ENCODE measurements at regions not wholly inside any gene's neighbourhood (a gene's known extent, or its start where the extent isn't known, plus 50 kb on each side); places are given as distances from the start of the nearest gene placed in this dataset.

DNA sequence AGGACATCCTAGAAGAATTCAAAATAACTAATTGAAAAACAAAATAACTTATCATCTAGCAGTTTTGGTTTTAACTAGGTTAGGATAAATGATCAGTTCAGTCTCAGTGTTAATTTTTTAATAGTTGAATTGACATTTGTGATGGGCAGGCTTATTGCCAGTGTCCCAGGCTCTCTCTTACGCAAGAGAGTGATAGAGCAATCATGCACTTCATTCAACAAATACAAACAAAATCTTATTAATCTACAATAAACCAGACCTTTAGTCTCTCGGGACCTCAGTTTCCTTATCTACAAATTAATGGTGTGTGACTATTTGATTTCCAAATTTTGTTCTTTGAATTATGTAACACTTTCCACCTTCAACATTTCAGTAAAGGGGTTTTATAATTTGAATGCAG lies 385.9 kb upstream of the JAG1 start:
- Histone ChIP-seq H3K4me2 (ENCODE audit: low read depth, low read length, poor library complexity, severe bottlenecking) (no peak overlapping the region), H3K79me2 (ENCODE audit: insufficient read depth, low read length) (no peaks in the 10 kb centered on the region), H3F3A (ENCODE audit: low read depth) (no peaks in the 10 kb centered on the region), H3K9me3 (ENCODE audit: insufficient read depth, low read depth, low read length) (0 out of 2 replicates have a peak, but pooled peaks cover 2% of the 10 kb centered on the region), H4K20me1 (ENCODE audit: insufficient read depth, low read length, poor library complexity, severe bottlenecking) (no peaks in the 10 kb centered on the region), H2AFZ (ENCODE audit: low read length) (no peak overlapping the region), H3K4me1 (ENCODE audit: insufficient read depth, low read length, poor library complexity, severe bottlenecking) (no peaks in the 10 kb centered on the region), H3K4me3 (ENCODE audit: low read length, poor library complexity, severe bottlenecking) (no peak overlapping the region), H3K36me3 (ENCODE audit: insufficient read depth, low read length) (no peaks in the 10 kb centered on the region), H3K27me3 (ENCODE audit: insufficient read depth, low read length, poor library complexity, severe bottlenecking) (no peaks in the 10 kb centered on the region), H3K9ac (ENCODE audit: low read depth, low read length, poor library complexity, severe bottlenecking) (no peak overlapping the region), H3K9me2 (replicated peaks; ENCODE audit: low read depth, low read length) (no peaks in the 10 kb centered on the region)
- TF ChIP-seq, protein P1, sequence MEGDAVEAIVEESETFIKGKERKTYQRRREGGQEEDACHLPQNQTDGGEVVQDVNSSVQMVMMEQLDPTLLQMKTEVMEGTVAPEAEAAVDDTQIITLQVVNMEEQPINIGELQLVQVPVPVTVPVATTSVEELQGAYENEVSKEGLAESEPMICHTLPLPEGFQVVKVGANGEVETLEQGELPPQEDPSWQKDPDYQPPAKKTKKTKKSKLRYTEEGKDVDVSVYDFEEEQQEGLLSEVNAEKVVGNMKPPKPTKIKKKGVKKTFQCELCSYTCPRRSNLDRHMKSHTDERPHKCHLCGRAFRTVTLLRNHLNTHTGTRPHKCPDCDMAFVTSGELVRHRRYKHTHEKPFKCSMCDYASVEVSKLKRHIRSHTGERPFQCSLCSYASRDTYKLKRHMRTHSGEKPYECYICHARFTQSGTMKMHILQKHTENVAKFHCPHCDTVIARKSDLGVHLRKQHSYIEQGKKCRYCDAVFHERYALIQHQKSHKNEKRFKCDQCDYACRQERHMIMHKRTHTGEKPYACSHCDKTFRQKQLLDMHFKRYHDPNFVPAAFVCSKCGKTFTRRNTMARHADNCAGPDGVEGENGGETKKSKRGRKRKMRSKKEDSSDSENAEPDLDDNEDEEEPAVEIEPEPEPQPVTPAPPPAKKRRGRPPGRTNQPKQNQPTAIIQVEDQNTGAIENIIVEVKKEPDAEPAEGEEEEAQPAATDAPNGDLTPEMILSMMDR (conservative IDR thresholded peaks at IDR 0.05; ENCODE audit: low read length), result no peak
- no peak for TF ChIP-seq EZH2phosphoT487 (IDR thresholded peaks at IDR 0.05; ENCODE audit: borderline replicate concordance)

GRCh38 chr20:11060423-11061185 lies 386.8 kb upstream of the JAG1 start:
- H3K9ac ChIP-seq (ENCODE audit: low read depth, low read length, poor library complexity, severe bottlenecking), result no peak overlapping the region
- no peak for TF ChIP-seq EZH2phosphoT487 (IDR thresholded peaks at IDR 0.05; ENCODE audit: borderline replicate concordance)
- TF ChIP-seq, protein P1 (conservative IDR thresholded peaks at IDR 0.05; ENCODE audit: low read length), result no peak
- no peak overlapping the region for H3K4me2 ChIP-seq (ENCODE audit: low read depth, low read length, poor library complexity, severe bottlenecking)

DNA sequence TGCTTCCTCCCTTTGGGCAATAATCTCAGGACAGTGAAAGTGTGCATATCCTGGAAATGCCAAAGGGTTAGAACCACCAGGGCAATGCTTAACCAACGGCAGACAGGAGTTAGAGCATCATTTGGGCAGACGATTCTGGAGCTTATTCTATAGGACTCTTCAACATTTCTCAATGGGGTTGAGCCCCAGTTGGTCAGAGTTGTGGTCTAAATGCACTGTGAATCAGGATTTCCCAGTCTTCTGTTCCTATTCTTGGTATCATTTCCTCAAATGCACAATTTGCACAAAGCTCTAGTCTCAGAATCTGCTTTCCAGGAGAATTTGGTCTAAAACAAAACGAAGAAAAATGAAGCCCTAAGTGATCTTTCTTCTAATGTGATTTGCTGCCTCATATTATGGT lies 389.6 kb upstream of the JAG1 start:
- H4K20me1 ChIP-seq (ENCODE audit: insufficient read depth, low read length, poor library complexity, severe bottlenecking), result no peaks in the 10 kb centered on the region
- H3K9me2 ChIP-seq (replicated peaks; ENCODE audit: low read depth, low read length), result no peaks in the 10 kb centered on the region
- H3K9ac ChIP-seq (ENCODE audit: low read depth, low read length, poor library complexity, severe bottlenecking), result no peak overlapping the region
- H3F3A ChIP-seq (ENCODE audit: low read depth), result no peaks in the 10 kb centered on the region
- H3K4me1 ChIP-seq (ENCODE audit: insufficient read depth, low read length, poor library complexity, severe bottlenecking), result no peaks in the 10 kb centered on the region
- H3K4me2 ChIP-seq (ENCODE audit: low read depth, low read length, poor library complexity, severe bottlenecking), result no peak overlapping the region
- no peak for TF ChIP-seq EZH2phosphoT487 (IDR thresholded peaks at IDR 0.05; ENCODE audit: borderline replicate concordance)
- TF ChIP-seq, protein P1 (conservative IDR thresholded peaks at IDR 0.05; ENCODE audit: low read length), result no peak
- no peaks in the 10 kb centered on the region for H3K79me2 ChIP-seq (ENCODE audit: insufficient read depth, low read length)
- H3K27me3 ChIP-seq (ENCODE audit: insufficient read depth, low read length, poor library complexity, severe bottlenecking), result no peaks in the 10 kb centered on the region
- H3K9me3 ChIP-seq (ENCODE audit: insufficient read depth, low read depth, low read length), result 0 out of 2 replicates have a peak, but pooled peaks cover 2% of the 10 kb centered on the region
- no peak overlapping the region for H3K4me3 ChIP-seq (ENCODE audit: low read length, poor library complexity, severe bottlenecking)
- no peak overlapping the region for H2AFZ ChIP-seq (ENCODE audit: low read length)
- no peaks in the 10 kb centered on the region for H3K36me3 ChIP-seq (ENCODE audit: insufficient read depth, low read length)

More at GRCh38 chr20:11060423-11061185, 386.8 kb upstream of the JAG1 start:
- H3K4me1 ChIP-seq (ENCODE audit: insufficient read depth, low read length, poor library complexity, severe bottlenecking), result no peaks in the 10 kb centered on the region
- H3F3A ChIP-seq (ENCODE audit: low read depth), result no peaks in the 10 kb centered on the region
- H3K4me3 ChIP-seq (ENCODE audit: low read length, poor library complexity, severe bottlenecking), result no peak overlapping the region
- H3K9me2 ChIP-seq (replicated peaks; ENCODE audit: low read depth, low read length), result no peaks in the 10 kb centered on the region
- H3K9me3 ChIP-seq (ENCODE audit: insufficient read depth, low read depth, low read length), result 0 out of 2 replicates have a peak, but pooled peaks cover 2% of the 10 kb centered on the region
- H3K36me3 ChIP-seq (ENCODE audit: insufficient read depth, low read length), result no peaks in the 10 kb centered on the region
- no peaks in the 10 kb centered on the region for H3K27me3 ChIP-seq (ENCODE audit: insufficient read depth, low read length, poor library complexity, severe bottlenecking)
- no peaks in the 10 kb centered on the region for H4K20me1 ChIP-seq (ENCODE audit: insufficient read depth, low read length, poor library complexity, severe bottlenecking)
- H3K79me2 ChIP-seq (ENCODE audit: insufficient read depth, low read length), result no peaks in the 10 kb centered on the region
- H2AFZ ChIP-seq (ENCODE audit: low read length), result no peak overlapping the region
